GM18868 (cell line): ENCODE measurements at regions not wholly inside any gene's neighbourhood (a gene's known extent, or its start where the extent isn't known, plus 50 kb on each side); places are given as distances from the start of the nearest gene placed in this dataset.
"Not testable (repeated sequence)": the region's sequence is repeated elsewhere in the genome, so short reads cannot be mapped to it uniquely, and the experiment has no call there.

ENCODE experiments used
- ATAC-seq: cut with Tn5 transposase; IDR thresholded peaks from one replicate; pipeline ENCODE4 v1.9.1; 2021; ENCODE audit warnings: mild to moderate bottlenecking, moderate library complexity; ENCODE audit not compliant: unreplicated experiment

DNA sequence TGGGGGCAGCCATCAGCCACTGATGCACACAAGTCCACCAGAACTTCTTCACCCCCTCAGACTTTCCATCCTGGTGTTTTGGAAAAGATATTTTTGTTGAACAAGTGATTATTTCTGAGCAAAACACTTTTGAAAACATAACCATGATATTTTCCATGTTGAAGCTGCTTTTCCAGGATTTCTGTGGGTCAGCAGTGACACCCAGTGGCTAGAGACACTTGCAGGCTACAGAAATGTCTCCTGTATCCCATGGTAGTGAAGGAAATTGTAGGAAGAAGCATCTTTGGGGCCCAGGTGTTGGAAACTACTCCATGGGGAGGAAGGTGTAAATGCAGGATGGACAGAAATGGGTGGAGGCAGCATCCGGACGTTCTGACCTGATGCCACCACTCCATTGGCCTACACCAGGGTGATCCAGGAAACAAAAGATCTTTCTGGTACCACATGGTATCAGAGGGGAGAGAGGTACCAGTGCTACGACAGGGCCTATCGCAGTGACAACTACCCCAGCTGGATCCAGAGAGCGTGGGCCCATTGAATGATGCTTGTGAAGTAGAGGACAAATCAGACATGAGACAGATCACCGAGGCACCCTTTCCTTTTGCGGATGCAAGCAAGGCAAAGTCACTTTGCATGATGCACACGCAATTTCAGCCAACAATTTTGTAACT lies 111.7 kb upstream of the COBL start:
- ATAC-seq = no peak

DNA sequence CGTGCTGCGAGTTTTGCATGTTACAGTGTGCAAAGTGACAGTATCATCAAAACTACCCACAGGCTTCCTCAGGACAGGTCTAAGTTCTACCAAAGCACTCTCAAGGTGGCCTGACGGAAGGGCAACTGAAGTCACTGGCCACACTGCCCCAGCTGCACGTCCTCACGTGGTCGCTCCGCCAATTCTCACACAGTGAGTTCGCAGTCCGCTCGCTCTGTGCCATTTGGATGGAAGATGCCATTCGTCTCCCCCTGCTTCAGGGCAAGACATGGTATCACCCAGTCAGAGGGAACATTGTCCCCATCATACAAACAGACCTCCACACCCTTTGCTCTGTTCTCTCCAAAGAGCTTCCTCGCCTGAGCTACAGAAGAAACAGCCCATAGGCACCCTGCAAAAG lies 109.6 kb upstream of the COBL start:
- ATAC-seq = no peak

DNA sequence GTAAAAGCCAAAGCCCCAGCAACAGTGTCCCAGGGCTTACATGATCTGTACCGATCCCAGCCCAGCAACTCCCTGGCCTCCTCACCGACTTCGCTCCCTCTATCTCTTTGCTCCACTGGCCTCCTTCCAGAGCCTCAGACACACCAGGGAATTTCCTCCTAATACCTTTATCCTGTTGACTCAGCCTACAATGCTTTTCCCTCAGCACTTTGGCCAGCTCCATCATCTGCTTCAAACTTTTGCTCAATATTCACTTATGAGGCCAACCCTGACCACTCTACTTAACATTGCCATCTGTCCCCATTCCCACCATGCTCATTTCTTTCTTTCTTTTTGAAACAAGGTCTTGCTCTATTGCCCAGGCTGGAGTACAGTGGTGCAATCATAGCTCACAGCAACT lies 93.3 kb upstream of the COBL start:
- ATAC-seq = not testable (repeated sequence)

DNA sequence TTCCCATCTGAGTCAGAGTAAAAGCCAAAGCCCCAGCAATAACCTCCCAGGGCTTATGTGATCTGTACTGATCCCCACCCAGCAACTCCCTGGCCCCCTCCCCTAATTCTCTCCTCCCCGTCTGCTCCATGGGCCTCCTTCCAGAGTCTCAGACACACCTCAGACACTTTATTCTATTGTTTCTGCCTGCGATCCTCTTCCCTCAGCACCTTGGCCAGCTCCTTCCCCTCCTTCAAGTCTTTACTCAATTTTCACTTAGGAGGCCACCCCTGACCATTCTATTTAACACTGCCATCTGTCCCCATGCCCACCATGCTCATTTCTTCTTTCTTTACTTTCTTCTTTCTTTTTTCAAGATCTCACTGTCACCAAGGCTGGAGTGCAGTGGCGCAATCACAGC lies 81.0 kb upstream of the COBL start:
- not testable (repeated sequence) for ATAC-seq

DNA sequence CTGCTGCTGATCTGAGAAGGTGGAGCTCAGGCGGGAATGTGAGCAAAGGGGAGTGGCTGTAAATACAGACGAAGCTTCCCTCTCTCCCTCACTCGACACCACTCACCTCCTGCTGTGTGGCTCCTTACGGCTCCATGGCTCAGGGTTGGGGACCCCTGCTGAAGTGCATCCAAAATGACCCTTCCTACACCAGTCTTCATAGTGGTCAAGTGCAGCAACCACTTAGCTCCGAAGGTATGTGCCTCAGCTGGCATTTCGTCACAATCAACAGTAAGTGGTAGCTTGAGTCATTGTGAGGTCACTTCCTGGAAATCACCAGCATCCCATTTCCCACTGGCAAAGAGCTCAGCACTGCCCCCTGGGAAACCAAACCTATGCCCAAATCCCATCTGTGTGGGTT lies 76.4 kb upstream of the COBL start:
- not testable (repeated sequence) for ATAC-seq

DNA sequence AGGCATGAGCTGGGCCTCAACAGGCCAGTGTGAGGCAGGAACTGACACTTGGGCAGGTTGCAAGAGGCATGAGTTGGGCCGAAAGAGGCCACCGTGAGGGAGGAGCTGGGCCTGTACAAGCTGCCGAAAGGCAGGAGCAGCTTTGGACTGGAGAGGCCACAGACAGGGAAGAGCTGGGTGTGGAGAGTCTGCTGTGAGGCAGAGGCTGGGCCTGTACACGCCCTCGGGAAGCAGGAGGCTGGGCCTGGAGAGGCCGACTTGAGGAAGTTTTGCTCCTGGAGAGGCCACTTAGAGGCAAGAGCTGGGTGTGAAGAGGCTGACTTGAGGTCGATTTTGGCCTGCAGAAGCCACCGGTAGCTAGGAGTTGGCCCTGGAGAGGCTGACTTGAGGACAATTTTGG lies 73.3 kb upstream of the COBL start:
- not testable (repeated sequence) for ATAC-seq

DNA sequence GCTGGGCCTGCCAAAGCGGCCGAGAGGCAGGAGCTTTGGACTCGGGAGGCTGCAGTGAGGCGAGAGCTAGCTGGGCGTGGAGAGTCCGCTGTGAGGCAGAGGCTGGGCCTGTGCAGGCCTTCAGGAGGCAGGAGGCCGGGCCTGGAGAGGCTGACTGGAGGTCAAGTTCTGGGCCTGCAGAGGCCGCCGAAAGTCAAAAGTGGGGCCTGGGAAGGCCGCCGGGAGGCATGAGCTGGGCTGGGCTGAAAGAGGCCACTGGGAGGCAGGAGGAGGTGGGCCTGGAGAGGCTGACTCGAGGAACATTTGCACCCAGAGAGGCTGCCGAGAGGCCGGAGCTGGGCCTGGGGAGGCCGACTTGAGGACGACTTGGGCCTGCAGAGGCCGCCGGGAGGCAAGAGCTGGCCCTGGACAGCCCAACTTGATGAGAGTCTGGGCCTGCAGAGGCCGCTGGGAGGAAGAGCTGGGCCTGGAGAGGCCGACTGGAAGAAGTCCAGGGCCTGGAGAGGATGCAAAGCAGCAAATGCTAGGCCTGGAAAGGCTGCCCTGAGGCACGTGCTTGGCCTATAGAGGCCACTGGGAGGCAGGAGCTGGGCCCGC lies 72.7 kb upstream of the COBL start:
- ATAC-seq = not testable (repeated sequence)

DNA sequence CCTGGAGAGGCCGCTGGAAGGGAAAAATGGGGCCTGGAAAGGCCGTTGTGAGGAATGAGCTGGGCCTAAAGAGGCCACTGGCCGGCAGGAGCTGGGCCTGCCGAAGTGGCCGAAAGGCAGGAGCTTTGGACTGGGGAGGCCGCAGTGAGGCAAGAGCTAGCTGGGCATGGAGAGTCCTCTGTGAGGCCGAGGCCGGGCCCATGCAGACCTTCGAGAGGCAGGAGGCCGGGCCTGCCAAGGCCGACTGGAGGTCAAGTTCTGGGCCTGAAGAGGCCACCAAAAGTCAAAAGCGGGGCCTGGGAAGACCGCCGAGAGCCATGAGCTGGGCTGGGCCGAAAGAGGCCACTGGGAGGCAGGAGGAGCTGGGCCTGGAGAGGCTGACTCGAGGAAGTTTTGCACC lies 71.6 kb upstream of the COBL start:
- not testable (repeated sequence) for ATAC-seq

DNA sequence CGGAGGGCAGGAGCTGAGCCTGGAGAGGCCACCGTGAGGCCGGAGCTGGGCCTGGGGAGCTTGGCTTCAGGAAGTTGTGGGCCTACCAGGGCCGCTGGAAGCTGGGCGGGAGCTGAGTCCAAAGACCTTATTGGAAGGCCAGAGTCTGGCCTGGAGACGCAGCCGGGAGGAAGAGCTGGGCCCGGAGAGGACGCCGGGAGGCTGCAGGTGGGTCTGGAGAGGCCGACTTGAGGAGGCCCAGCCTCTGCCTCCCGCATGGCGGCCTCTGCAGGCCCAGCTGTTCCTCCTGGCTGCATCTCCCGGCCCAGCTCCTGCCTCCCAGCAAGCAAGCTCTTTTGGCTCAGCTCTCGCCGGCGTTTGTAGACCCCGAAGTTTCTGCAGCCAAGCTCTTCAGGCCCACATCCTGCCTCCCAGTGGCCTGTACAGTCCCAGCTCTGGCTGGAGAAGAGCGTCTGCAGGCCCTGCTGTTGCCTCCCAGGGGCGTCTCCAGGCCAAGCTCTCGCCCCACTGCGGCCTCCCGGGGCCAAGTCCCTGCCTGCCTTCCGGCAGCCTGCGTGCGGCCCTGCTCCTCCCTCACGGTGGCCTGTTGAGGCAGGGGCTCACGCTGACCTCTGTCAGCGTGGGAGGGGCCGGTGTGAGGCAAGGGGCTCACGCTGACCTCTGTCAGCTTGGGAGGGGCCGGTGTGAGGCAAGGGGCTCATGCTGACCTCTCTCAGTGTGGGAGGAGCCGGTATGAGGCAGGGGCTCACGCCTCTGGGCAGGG lies 70.4 kb upstream of the COBL start:
- ATAC-seq = not testable (repeated sequence)

DNA sequence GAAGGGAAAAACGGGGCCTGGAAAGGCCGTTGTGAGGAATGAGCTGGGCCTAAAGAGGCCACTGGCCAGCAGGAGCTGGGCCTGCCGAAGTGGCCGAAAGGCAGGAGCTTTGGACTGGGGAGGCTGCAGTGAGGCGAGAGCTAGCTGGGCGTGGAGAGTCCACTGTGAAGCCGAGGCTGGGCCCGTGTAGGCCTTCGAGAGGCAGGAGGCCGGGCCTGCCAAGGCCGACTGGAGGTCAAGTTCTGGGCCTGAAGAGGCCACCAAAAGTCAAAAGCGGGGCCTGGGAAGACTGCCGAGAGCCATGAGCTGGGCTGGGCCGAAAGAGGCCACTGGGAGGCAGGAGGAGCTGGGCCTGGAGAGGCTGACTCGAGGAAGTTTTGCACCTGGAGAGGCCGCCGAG lies 69.6 kb upstream of the COBL start:
- ATAC-seq = not testable (repeated sequence)

DNA sequence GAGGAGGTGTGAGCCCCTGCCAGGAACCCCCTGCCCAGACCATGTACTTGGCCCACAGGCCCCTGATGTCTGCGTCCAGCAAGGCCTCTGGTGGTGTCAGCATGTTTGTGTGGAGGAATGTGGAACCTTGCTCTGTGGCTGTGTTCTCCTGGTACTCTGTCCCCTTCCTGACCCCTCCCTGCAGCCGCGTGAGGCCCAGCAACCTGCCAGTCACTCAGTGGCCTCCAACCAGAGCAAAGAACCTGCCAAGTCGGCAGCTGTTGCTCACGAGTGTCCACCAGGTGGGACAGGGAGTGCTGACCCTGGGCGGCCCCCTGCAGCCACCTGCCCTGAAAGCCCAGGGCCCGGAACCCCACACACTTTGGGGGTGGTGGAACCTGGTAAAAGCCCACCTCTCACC lies 65.6 kb upstream of the COBL start:
- ATAC-seq = not testable (repeated sequence)

DNA sequence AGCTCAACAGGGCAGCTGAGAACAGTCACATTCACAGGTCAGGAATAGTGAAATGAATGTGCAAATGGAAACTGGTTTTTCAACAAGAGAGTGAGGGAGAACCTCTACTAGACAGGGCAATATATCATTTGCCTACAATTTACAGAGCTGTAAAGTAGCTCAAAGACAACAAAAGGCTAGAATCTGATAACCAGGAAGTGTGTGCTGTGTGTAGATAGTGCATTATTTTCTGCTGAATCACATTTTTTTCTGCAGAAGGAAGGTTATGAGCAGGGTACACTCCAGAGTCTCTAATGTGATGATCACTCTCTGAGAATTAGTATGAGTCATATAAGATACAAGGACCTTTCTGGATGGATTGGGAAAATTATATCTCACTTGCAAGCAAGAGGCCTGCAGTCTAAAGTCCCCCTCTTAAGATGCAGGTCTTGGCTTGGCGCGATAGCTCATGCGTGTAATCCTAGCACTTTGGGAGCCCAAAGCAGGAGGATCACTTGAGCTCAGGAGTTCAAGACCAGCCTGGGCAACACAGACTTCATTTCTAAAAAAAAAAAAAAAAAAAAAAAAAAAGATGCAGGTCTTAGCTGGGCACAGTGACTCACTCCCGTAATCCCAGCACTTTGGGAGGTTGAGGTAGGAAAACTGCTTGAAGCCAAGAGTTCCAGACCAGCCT lies 59.9 kb upstream of the COBL start:
- ATAC-seq = no peak

DNA sequence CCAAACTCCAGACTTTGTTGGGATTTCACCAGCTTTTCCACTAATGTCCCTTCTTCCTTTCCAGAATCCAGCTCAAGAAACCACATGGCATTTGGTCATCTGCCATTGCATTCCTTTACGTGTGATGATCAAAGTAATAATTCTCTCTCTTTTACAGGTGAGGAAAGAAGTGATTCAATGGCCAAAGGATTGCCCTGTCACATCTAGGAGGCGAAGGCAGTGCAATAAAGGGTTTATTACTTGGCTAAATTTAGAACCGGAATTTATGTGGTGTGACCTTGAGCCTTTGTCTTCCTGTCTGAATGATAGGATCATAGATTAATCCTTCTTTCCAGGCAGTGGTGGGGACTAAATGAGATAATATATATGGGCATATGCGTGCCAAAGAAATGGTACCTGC lies 58.3 kb upstream of the COBL start:
- ATAC-seq = no peak

DNA sequence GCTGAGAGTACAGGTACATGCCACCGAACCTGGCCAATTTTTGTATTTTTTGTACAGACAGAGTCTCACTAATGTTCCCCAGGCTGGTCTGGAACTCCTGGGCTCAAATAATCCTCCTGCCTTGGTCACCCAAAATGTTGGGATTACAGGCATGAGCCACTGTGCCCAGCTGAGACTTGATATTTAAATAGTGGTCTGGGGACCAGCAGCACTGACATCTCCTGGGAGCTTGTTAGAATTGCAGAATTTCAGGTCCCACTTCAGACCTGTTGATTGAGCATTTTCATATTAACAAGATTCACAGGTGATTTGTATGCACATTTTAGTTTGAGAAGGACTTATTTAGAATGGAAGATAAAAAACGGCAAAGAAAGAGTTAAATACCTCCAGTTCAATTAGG lies 57.0 kb upstream of the COBL start:
- not testable (repeated sequence) for ATAC-seq

DNA sequence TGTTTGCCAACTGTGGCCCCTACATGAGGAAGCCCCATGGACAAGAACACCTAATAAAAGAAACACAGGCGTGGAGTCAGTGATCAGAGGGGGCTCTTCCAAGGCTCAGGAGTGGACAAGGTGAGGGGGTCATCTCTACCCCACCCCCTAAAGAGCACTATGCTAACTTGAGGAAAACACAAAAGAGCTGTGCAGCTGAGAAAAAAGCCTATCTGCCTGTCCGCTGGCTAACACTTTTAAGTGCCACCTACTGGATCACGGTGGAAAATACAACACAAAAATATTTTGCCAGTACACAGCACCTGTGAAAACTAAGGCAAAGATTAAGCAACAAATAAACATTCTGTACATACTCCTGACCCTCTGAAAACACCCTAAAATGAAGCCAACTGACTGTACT lies 53.1 kb upstream of the COBL start:
- ATAC-seq = peak; percentile 63

DNA sequence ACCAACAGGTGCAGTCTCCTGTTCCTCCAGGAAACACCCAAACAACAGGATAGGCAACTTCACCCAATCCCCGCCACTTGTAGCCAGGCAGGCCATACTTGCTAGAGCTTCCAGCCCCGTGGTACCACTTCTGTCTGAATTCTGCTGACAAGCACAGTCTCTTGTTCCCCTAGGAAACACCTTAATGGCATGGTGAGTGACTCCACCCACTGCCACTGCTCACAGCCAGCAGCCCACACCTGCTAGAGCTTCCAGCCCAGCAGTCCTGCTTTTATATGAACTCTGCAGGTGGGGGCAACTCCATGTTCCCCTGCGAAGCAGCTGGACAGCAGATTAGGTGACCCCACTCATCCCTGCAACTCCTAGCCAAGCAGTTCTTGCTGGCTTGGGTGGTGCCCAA lies 52.6 kb upstream of the COBL start:
- not testable (repeated sequence) for ATAC-seq

DNA sequence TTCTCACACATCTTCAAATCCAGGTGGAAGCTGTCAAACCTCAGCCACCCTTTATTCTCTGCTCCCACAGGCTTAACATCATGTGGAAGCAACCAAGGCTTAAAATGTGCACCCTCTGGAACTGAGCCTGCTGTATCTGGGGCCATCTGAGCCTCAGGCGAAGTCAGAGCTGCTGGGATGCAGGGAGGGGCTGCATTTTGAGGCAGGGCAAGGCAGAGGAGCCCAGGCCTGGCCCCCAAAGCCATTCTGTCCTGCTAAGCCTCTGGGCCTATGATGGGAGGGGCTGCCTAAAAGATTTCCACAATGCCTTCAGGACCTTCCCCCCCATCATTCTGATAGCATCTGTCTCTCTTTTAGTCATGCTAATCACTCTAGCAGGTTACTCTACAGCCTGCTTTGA lies 51.7 kb upstream of the COBL start:
- no peak for ATAC-seq

DNA sequence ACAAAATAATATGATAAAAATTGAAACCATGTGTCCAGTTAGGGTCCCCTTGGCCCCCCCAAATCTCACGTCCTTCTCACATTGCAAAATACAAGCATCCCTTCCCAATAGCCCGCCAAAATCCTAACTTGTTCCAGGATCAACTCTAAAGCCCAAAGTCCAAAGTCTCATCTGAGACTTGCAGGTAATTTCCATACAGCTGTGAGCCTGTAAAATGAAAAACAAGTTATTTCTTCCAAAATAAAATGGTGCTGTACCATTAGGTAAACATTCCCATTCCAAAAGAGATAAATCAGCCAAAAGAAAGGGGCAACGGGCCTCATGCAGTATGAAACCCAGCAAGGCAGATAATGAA lies 51.0 kb upstream of the COBL start:
- no peak for ATAC-seq

DNA sequence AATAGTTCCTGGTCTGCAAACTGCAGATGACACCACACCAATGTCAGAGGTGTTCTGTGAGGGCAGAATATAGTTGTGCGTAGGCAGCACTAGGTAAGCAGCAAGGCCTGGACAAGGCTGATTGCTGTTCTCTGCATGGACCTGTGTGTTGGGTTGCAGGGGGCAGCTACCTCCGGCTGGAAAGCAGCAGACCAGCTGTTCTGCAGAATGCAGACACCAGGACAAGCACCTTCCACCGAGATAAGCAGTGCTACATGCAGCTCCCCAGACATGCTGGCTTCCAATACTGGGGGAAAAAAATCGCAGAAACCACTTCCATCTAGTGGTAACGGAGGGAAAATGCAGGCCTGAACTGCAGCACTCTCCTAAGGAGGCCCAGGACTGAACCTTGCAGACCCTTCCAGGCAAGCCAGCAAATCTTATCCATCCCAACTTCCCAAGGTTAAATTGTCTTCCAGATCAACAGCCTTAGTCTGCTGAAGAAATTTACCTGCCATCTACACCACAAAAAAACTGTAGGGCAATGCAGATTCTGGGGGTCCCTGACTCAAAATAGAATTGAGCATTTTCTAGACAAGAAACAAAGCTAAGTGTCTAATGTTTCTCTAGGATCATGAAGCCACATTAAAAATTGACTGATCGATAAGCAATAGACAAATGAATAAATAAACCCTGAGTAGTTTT lies 50.5 kb upstream of the COBL start:
- peak; percentile 84 for ATAC-seq
